NCI-H226 (cell line): ENCODE measurements at regions not wholly inside any gene's neighbourhood (a gene's known extent, or its start where the extent isn't known, plus 50 kb on each side); places are given as distances from the start of the nearest gene placed in this dataset.

ENCODE experiments used
- DNase-seq: peaks from one replicate; pipeline ENCODE4 v3.0.0-alpha.2; 2015

DNA sequence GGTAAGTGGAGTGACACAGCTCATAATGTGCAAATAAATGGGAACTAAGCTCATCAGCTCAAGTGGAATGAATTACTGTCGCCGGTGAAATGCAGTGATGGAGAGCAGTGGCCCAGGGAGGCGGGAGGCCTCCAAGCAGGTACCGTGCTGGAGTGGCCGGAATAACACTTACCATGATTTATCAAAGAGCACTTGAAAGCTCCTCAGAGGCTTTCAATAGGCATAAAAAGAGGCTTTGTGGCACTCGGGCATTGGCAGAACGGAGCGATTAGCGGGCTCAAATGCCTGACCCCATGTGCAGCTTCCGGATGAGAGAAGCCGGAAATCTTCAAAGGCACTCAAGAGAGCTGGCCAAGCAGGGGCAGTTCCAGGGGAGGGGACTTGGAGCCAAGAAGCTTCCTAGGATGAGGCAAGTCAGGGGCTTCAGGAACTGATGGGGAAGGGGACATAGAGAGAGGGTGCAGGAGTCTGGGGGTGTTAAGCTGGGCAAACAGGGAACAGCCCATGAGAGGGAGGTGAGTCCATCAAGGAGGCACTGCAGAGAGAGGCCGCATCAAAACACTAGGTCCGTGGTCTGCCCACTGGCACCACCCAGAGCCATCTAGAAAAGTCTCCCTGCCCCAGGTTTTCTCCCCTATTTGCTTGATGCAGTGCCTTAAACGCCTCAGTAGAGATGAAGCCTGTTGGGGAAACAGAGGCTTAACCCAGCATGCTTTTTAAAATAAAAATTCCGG, 144.0 kb upstream of the IRX6 start:
- no peak for DNase-seq

DNA sequence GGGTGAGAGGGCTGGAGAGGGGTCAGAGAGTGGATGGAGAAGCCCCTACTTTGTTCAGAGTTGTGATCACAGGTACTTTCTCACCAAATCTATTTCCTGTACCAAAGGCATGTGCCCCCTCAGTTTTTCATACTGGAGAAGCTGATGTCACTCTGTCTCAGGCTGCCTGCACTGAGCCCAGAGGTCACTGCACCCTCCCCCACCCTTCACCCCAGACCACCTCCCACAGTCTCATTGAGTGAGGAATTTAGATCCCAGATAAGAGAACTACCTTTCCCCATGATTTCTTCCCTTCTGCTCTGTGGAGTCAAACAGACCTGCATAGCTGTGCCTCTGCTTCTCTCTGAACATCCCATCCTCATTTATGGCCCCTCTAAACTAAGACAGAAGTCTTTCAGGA, 140.0 kb upstream of the IRX6 start:
- DNase-seq: no peak

DNA sequence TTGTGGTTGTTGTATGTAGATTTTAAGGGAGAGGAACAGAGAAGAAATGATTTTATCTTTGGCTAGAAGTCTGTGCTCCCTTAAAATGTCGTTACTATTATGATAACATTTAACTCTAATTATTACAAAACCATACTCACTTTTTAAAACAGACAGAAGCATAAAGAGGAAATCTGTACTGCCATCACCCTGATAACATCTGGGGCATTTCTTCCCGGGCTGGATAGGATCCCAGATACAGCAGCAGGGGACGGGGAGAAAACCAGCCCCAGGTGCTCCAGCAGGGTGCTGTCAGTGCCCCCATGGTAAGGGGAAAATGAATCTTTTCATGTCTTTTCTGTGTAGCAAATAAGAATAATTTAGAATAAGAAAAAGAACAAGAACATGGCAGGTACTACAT, 139.4 kb upstream of the IRX6 start:
- no peak for DNase-seq

DNA sequence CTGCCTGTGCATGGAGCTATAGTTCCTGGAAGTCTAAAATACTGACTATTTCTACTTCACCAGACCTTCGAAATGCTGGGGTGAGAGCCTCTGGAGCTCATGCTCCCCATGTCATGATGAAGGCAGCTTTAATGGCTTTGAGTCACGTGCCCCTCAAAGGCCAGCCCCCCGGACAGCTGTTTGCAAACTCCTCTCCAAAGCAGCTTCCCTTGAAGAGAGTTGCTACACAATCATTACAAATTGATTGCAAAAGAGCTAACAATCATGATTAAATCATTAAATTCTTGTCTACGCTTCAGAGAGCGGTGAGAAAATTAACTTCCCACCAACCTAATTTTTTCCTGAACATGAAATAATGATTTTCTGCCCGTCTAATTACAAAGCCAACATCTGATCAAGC, 134.8 kb upstream of the IRX6 start:
- DNase-seq: no peak

DNA sequence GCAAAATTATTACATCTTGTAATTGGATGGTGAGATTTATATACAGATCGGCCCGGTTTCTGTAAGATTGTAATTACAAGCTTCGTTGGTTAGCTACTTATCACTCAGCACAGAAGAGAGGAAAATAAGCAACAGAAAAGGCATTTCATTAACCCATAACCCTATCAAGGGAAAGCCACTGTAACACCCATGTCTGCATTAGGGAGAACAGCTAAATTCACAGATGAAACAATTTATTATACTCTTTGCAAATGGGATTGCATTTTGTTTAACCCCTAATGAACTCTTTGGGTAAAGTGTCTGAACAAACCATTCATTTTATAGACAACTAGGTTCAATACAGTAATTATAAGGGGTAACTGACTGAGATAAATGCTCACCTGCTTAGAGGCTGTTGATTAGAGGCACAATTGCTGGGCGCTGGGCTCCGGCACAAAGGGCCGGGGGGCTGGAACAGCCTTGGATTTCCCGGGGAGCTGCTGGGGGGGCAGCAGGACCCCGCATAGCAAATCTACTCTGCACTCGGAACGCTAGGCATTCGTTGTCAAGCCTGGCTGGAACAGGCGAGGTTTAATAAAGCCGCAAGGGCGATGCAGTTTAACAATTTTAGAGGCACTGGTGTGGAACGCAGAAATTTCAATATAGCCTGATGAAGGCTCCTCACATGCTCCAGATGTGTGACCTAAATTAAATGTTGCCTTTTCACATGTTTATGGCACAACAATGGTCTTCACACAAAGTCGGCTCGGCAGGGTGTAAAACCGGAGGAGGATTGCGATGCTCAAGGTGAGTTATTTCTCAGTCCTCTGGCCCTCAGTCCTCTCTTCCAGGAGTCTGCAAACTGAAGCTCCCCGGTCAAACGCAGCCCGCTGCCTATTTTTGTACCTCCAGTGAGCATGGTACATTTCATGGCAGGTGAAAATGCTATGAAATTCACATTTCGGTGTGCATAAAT, 134.0 kb upstream of the IRX6 start:
- DNase-seq: no peak

DNA sequence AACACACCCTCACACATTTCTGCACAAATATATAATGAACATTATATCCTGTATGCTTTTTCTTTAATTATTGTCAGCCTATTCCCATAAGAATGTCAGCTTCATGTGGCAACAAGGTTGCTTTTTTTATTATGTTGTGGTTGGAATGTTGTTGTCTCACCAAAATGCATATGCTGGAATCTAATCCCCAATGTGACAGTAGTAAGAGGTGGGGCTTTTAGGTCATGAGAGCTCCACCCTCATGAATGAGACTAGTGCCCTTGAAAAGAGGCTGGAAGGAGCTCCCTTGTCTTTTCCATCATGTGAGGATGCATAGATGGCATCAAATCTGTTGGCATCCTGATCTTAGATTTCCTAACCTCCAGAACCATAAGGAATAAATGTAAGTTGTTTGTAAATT, 131.3 kb upstream of the IRX6 start:
- DNase-seq: no peak

DNA sequence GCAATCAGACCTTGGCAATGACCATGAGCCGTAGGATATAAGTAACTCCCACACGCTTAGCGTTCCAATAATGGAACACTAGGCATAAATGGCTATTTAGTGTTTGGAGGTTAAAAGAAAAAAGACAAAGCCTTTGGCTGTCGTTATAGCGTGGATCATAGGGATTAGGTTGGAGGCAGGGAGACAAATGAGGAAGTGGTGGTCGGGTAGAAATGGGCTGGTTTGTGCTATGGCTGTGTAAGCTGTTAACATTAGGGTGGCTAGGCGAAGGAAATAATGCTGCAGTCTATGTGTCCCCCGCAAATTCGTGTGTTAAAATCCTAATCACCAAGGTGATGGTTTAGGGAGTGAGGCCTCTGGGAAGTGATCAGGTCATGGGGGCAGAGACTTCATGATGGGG, 120.4 kb upstream of the IRX6 start:
- DNase-seq: no peak

DNA sequence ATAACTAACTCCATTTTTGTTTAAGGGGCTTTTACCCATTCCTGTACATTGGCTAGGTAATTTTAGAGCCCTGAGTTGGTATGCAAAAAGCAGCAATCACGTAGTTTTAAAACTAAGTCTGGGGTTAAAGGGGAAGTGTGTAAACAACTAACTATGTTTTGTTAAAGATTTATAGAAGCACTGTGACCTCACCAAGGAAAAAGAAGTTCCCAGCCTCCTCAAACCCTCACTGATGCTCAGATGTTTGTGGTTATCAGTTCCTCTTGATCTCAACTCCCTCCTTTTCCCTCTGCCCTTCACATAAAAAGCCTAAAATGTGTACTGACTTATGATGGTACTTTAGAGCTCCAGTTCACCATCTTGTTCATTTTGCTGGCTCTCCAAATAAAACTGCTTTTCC, 119.9 kb upstream of the IRX6 start:
- DNase-seq: no peak

DNA sequence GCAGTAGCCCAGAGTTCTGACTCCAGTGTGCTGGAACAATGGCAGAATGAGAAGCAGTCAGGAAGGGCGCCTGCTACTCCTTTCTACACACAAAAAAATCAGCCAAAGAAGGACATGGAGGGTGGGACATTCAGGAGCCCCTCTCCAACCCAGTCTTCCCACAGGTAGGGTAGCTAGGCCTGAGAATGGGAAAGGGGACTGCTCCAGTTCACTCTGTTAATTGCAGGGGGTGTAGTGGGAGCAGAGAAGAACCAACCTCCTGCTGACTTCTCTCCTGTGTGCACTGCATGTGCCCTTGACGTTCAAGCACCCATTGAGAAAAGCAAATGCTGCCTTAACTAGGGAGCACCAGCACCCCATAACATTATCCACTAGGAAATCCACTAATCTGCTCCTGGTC, 119.1 kb upstream of the IRX6 start:
- DNase-seq: no peak

DNA sequence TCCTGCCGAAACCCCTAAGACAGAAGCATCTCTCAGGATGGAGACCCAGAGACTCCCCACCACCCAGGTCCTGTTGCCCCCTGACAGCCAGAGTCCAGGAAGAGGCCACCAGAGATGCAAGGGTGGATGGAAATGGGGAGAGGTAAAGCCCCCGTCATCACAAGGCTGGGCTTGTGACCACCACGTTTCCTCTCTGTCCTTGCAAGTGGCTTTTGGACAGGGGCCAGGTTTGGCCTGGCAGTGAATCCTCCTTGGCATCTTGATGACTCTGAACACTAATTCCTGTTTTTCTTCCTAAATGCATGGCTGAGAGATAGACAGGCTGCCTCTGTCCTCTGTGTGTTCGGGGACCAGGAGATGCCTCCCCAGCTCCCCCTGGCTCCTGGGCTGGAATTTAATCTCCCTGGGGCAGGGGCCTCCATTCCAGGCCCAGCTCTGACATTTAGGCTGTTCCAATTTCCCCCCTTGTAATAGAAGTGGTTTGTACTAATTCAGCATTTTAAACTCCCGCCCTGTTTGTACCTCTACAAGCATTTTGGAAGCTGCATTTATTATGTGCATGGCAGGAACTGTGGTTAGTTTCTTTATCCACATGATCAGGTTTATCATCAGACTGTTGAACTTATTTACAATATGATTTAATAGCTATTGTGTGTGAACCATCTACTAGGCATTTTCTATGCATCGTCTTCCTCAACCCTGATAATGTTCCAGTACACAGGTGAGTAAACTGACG, 116.1 kb upstream of the IRX6 start:
- no peak for DNase-seq

DNA sequence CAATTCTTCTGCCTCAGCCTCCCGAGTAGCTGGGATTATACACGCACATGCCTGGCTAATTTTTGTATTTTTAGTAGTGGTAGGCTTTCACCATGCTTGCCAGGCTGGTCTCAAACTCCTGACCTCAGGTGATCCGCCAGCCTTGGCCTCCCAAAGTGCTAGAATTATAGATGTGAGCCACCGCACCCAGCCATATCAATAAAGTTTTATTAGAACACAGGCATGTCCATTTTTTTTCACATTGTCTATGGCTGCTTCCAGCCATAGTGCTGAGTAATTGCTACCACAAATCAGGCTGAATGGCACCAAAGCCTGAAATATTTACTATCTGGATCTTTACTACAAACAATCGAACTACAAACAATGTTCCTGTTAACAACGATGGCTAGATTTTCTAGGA, 114.4 kb upstream of the IRX6 start:
- DNase-seq: no peak

DNA sequence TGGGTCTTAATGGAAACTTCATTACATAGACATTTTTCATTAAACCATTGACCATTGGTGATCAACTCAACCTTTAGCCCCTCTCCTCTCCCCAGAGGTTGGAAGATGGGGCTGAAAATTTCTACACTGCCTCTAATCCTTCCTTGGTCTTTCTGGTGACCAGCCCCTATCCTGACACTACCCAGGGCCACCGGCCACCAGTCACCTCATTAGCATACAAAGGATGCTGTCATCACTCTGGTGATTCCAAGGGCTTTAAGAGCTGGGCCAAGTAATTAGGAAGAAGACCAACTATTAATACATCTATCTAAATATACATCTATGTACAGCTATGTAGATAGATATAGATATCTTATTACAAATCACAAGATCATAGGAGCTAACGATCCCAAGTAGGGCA, 111.2 kb upstream of the IRX6 start:
- DNase-seq: no peak

DNA sequence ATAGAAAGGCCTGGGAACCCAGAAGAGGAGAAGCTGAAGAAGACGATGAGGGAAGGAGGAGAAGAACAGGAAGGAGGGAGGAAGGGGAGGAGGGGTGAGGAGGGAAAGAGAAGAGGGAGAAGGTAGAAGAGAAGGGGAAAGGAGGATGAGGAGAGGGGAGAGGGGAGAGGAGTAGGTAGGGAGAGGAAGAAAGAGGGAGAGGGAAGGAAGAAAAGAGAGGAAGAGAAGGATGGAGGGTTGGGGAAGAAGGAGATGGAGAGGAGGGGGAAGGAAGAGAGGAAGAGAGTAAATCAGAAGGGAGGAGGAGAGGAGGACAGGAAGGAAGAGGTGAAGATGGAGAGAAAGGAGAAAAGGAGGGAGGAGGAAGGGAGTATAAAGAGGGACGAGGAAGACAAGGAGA, 109.6 kb upstream of the IRX6 start:
- no peak for DNase-seq

DNA sequence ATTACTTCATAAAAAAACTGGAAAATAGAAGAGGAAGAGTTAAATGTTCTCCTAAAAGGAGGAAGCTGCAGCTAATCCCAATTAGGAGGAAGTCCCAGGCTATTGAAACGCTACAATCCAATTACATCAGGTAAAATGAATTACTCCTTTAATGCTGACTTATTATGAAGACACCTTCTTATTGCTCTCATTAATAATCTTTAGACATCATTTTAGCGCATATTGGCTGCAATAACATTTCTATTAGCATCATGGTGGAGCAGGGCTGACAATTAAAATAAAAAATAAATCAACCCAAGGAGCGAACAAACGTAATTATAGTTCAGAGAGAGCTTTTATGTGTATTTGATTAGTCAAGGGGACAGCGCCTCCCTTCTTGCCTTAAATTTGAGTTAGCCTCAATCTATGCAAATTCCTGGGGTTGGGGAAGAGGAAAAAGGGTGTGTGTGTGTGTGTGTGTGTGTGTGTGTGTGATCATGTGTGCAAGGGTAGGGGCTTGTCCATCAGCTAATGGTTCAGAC, 109.0 kb upstream of the IRX6 start:
- DNase-seq: no peak

DNA sequence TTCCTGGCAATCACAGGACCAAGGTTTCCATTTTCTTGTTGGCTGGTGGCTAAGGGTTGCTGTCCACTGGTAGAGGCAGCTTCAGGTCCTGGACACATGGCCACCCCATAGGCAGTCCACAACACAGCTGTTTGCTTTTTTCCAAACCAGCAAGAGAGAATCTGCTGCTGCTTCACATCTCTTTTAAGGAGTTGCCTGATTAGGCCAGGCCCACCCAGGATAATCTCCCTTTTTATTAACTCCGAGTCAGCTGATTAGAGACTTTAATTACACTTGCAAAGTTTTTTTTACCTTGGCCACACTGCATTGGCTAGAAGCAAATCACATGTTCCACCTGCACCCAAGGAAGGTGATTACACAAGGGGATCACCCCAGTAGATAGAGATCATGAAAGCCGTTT, 106.6 kb upstream of the IRX6 start:
- DNase-seq: no peak

DNA sequence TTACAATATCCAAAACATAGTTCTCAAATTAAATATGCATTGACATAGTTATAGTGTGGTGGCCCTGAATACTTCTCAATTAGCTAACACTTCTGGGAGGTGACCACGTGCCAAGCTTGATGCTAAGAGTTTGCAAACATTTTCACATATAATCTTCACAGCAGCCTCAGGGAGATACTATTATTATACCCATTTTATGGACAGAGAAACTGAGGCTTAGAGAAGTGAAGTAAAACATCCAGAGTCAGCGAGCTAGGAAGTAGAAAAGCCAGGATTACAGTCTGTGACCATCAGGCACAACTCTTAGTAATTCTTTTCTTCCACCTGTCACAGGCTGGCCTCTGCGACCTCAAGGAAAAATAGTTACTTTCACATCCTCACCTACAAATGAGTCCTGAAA, 102.2 kb upstream of the IRX6 start:
- no peak for DNase-seq

DNA sequence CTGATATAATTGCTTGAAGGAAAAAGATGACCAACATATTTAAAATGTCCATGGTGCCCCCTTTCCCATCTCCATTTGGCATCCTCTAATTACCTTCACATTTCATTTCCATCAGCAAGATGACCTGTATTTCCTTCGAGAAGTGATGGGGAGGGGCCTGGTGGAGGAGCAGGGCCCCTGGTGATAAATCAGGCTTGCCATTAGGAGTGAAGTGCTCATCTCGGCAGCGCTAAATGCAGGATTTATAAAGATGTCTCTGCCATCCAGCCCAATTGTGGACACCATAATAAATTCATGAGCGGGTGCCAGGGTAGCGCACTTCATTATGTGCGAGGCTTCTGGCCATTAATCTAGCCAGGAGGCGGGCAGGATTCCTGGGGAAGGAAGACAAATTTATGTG, 101.5 kb upstream of the IRX6 start:
- DNase-seq: no peak

DNA sequence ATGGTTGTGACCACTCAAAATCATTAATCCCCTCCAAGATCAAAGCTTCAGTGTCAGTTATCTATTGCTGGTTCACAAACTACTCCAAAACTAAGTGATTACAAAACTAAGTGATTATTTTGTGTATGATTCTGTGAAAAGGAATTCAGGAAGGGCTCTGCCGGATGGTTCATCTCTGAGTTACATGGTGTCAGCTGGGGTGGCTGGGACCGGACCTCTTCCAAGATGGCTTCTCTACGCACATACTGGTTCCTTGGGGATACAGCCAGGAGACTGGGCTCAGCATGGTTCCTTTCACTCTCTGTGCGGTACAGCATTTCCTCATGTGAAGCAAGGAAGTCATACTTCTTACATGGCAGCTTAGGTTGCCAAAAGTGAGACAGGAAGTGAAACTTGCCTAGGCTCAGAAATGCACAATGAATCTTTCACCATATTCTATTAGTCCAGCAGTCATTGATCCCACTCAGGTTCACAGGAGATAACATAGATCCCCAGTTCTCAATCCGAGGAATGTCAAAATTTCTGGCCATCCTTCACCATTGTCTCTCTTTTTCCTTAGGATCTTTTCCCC, 97.9 kb upstream of the IRX6 start:
- no peak for DNase-seq

DNA sequence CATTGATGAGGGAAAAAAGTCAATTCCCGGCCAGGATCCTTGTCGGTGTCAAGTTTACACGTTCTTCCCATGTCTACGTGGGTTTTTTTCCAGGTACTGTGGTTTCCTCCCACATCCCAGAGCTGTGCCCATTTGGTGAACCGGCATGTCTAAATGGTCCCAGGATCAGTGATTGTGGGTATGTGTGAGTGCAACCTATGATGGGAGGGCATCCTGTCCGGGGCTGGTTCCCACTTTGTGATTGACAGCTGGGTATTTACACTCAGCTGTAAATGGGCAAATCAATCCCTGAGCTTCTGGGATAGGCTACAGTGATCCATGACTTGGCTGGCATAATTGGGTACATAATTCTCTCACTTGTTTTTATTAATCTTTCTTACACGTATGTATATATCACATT, 91.2 kb upstream of the IRX6 start:
- DNase-seq: no peak

DNA sequence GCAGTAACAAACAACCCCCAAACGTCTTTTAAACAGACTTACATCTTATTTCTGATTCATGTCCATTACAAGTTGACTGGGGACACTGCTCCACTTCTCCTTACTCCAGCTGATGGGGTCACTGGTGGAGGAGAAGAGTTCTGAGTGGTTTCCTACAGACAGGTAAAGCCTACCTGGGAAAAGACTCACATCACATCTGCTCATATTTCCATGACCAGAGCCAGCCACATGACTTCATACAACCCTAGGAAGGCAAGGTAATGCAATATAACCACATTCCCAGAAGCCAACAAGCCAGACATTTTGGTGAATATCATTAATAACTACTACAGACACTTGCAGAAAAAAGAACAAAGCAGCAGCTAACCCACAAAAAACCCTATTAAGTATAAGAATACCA, 90.5 kb upstream of the IRX6 start:
- DNase-seq: no peak

DNA sequence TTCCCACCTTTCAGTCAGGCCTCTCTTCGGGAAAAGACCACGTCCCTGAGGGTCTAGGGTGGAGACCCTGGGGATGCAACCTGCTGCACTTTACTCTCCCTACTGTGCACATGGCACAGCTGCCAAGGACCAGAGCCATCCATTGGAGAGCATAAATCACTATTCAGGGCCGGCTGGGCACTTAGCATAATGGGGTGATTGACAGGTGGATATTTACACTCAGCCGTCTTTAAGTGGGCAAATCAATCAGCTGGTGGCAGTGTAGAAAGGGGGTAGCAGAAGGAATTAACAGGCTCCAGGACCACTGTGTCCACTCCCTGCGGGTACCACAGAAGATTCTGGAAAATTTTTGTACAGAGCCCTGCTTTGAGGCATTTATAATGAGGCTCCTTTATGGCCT, 87.3 kb upstream of the IRX6 start:
- no peak for DNase-seq

DNA sequence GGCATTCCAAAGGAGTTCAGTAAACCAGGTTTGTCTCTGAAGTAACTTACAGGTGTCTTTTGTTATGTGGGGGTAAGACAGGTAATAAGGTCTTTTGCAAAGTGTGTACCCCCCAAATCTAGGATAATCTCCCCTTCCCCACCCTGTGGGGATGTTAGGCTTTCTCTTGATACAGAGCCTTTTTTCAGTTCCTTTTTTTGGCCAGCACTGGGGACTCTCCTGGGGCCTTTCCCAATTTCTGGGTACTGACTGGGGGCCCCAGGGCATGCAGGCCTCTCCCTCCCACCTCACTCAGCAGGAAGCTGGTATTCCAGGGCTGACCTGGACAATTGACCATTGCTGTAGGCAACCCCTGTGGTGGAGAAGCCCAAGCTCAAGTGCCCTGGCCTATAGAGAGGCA, 84.3 kb upstream of the IRX6 start:
- DNase-seq: no peak

DNA sequence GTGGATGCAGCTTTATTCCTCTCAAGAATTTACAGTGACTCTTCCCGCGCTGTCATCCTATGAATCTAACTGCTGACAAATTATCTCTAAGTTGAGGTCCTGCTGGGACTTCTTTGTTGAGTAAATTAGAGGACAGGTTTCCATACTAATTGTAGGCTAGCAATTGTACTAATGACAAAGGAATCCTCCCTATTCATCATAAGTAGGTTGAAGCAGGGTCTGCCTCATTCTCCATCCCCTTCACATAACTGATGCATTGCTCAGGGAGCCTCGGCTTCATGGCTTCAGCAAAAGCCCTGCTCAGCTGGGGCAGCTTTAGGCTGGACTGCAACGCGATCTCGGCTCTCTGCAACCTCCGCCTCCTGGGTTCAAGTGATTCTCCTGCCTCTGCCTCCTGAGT, 83.1 kb upstream of the IRX6 start:
- no peak for DNase-seq
